Stimulated activated CD4-positive, alpha-beta T cell treated with anti-CD3 and anti-CD28 coated beads, Interleukin-12 subunit alpha, Interleukin-12 subunit beta, amount 100 ng/mL, for 24 hours (primary cell): ENCODE measurements at regions not wholly inside any gene's neighbourhood (a gene's known extent, or its start where the extent isn't known, plus 50 kb on each side); places are given as distances from the start of the nearest gene placed in this dataset.
A peak's percentile ranks its signal among the peaks of the same experiment; 100 is the strongest.
"Not testable (repeated sequence)": the region's sequence is repeated elsewhere in the genome, so short reads cannot be mapped to it uniquely, and the experiment has no call there.

ENCODE experiments used
- DNase-seq, 2 experiments: peaks; one replicate each; pipeline ENCODE4 v3.0.0-alpha.2; 2020; ENCODE audit warnings: low read depth in 2 of 2

GRCh38 chr2:42999391-42999841 lies 207.0 kb upstream of the HAAO start:
- DNase-seq = no peak

GRCh38 chr2:42998721-42999120 lies 206.3 kb upstream of the HAAO start:
- no peak for DNase-seq

- DNase-seq = no peak
These were observed 204.1 kb upstream of the HAAO start for GRCh38 chr2:42996528-42996927.

GRCh38 chr2:42995752-42996422 lies 203.5 kb upstream of the HAAO start:
- DNase-seq = no peak

- not testable (repeated sequence) for DNase-seq
These were observed 197.1 kb upstream of the HAAO start for GRCh38 chr2:42989283-42990081.

- not testable (repeated sequence) for DNase-seq
These were observed 195.7 kb upstream of the HAAO start for GRCh38 chr2:42988055-42988454.

GRCh38 chr2:42987112-42987922 lies 194.9 kb upstream of the HAAO start:
- no peak for DNase-seq

GRCh38 chr2:42984617-42985016 lies 192.2 kb upstream of the HAAO start:
- no peak for DNase-seq

- DNase-seq = no peak
These were observed 191.7 kb upstream of the HAAO start for GRCh38 chr2:42984081-42984480.

GRCh38 chr2:42980764-42981416 lies 188.5 kb upstream of the HAAO start:
- no peak for DNase-seq

- DNase-seq = no peak
These were observed 187.7 kb upstream of the HAAO start for GRCh38 chr2:42979870-42980763.

- DNase-seq = no peak
These were observed 187.1 kb upstream of the HAAO start for GRCh38 chr2:42979416-42979869.

GRCh38 chr2:42978887-42979415 lies 186.6 kb upstream of the HAAO start:
- no peak for DNase-seq

GRCh38 chr2:42978175-42978886 lies 185.9 kb upstream of the HAAO start:
- no peak for DNase-seq

- DNase-seq = no peak
These were observed 185.1 kb upstream of the HAAO start for GRCh38 chr2:42977270-42978174.

GRCh38 chr2:42976351-42976750 lies 184.0 kb upstream of the HAAO start:
- DNase-seq = no peak

- DNase-seq = peak; percentile 4 to 50
These were observed 182.6 kb upstream of the HAAO start for GRCh38 chr2:42974721-42975717.
